ENCODE measurements at regions not wholly inside any gene's neighbourhood (a gene's known extent, or its start where the extent isn't known, plus 50 kb on each side); places are given as distances from the start of the nearest gene placed in this dataset.

DNA sequence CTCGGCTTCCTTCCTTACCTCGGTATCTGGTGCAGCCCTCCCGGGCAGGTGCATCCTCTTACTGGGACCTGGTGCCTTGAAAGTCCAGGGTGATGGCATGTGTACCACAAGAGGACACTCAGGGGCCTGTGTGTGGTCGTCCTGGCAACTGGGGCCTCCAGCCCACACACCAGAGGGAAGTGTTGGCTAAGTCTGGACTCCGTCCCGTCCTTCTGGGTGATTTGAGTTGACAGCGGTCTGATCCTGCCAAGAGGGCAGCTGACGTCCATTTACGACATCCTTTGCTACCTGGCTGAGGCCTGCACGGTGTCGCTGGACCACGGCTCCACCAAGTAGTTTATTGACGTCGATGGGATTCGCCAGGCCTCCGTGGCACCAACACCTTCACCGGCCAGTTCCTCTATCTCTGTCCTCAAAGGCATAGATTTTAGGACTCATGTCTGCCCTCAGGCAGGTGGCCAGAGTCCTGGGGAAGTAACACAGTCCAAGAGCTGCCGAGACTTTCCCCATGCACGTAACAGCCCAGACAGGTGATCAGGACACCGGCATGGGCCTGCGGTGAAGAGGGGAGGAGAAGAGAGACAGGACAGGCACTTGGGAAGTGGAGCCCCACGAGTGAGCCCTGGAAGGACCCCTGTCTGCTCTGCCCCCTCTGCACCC is 186.0 kb upstream of the HDAC4 start:
- DNase-seq (ENCODE audit: low read depth), result no peak

DNA sequence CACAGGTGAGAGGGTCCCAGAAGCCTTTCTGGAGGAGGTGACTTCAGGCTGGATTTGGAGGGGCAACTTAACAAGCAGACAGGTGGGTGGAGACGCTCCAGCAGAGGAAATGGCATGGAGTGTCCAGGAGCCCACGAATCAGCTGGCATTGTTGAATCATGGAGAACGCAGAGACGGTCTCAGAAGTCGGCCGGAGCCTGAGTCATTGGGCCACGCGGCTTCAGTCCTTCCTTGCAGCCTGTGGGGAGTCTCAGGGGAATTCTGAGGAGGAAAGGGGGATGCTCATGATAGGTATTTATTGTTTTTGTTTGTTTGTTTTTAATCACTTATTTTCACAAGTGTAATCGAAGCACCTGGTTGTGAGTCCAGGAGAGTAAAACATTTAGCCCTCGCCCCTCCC is 184.6 kb upstream of the HDAC4 start:
- DNase-seq (ENCODE audit: low read depth), result no peak

DNA sequence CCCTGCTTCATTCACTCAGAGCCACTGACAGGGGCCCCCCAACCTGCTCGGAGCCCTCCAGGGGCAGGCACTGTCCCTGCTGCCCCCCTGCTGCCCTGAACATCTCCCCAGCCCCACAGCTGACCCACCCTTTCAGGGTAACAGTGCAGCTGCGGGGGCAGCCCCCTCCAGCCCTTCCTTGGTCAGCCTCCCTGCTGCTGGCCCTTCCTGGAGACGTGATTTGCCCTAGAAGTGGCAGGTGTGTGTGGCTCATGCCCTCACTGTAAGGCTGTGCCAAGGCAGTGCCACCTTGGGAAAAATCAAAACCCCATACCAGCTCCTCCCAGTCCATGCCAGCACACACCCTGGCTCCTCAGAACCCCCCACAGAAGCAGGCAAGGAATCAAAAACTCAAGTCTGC is 184.2 kb upstream of the HDAC4 start:
- DNase-seq (ENCODE audit: low read depth), result no peak

DNA sequence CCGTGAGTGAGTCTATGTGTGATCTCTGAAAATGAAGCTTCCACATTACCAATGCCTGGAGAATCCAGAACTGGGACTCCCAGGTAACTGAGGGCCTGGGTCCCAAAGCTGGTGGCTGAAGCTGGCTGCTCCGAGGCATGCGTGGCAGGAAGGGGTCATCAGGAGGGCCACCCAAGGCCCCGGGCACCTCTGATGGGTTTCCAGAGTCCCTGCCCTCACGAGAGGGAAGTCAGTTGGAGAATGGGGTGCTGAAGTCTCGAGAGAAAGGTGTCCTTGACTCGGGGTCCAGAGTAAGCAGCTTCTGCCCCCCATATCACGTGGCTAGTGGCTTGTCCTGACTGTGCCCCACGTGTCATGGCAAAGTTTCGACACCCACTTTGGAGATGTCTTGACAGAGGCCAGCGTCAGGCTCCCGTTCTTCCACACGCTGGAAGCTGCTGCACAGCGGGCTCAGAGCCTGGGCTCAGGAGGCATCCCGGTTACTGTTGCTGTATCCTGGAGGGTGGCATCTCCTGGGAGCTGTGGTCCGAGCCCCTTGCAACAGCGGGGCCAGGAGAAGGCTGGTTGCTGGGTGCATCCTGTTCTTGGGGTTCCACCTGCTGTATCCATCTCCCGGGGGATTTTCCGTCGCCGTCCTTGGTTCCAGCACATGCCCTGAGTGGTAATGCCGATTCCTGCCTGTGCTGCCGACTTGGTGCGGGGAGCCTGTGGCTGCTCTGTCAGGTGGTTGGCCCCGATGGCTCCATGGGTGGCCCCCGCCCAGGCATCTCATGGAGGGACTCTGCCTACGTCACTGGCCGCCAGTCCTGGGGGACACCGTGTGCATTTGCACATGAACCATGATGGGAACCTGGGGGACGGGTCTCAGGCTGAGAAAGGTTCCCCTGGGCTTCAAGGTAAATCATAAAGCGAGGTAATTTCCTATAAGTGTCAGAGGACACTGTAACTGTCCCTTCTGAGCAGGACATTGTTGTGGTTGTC is 183.3 kb upstream of the HDAC4 start:
- DNase-seq (ENCODE audit: low read depth), result no peak

DNA sequence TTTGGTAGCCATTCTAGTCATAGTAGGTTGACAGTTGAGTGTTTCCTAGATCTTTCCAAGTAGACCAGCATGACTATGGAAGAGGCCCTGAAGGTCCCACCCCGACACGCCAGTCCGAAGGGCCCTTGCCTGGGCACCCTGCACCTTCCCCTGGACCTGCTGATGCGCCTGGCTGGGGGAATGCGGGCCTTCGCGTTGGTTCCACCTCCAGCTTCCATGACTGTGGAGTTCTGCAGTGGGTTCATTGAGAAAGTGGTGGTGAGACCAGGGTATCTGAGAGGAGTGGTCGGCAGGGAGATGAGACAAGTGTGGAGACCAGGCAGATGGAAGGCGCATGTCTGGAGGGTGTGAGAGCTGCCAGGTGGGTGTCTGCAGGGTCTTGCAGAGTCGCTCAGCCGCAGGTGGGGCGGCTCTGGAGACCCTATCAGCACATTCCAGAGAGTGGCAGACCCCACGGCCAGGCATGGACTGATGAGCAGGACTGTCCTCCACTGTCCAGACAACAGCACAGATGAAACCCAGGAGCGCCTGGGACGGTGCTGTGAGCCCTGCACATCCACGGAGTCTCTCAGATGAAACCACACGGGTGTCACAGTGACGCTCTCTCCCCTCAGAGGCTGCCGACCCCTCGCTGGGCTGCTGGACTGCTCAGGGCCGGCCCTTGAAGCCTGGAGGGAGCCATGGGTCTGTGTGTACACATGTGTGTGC is 182.5 kb upstream of the HDAC4 start:
- no peak for DNase-seq (ENCODE audit: low read depth)

DNA sequence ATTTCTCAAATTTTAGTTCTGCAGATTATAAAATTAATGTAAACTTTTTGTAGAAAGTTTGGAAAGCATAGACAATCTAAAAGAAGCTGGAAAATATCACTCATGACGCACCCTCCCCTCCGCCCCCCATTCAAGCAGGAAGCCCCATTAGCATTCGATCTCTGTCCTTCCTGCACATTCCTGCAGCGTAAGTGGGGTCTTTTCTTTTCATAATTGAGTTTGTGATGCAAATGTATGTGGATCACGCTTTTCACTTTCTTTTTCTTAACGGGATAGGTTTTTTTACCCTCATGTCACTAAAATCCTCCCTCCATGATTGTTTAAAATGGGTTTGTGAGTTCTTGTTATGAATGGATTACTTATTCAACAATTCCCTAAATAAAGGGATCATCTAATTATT is 181.7 kb upstream of the HDAC4 start:
- DNase-seq (ENCODE audit: low read depth), result no peak

DNA sequence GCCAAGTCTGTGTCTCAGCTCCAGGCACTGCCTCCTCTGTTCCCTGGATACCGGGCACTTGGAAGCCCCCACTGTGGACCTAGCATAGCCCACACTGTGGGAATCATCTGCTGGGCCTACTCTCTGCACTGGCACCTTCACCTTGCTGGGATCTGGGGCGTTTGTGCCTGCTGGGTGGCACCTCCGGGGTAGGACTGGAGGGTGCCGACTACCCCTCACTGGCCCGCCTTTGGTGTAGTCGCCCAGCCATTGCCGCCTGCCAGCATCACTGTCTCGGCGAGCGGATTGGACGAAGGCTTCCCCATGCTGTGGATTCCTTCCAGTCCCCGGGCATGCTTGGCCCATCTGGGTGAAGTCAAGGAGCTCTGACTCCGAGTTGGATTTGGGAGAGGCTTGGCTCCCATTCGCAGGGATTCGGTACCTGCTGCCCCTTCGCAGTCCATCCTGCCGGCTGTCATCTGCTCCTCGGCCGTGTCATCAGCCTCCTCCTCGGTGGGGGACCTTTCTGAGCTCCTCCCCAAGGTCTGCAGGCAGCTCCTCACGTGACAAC is 180.6 kb upstream of the HDAC4 start:
- DNase-seq (ENCODE audit: low read depth), result no peak

DNA sequence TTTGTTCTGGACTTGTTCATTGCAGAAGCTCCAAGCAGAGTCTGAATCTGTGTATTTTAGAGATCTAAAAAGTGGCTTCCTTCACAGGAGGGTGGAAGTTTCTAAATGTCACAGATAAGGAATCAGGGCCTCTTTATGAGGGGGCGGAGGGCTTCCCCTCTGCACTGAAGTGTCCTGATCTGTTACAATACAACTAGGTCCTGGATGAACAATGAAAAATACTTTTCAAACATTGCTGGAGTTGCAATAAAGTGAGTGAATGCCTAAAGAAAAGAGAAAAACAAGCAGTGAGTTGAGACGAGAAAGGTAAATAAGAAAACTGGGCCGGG is 179.3 kb upstream of the HDAC4 start:
- DNase-seq (ENCODE audit: low read depth), result no peak

DNA sequence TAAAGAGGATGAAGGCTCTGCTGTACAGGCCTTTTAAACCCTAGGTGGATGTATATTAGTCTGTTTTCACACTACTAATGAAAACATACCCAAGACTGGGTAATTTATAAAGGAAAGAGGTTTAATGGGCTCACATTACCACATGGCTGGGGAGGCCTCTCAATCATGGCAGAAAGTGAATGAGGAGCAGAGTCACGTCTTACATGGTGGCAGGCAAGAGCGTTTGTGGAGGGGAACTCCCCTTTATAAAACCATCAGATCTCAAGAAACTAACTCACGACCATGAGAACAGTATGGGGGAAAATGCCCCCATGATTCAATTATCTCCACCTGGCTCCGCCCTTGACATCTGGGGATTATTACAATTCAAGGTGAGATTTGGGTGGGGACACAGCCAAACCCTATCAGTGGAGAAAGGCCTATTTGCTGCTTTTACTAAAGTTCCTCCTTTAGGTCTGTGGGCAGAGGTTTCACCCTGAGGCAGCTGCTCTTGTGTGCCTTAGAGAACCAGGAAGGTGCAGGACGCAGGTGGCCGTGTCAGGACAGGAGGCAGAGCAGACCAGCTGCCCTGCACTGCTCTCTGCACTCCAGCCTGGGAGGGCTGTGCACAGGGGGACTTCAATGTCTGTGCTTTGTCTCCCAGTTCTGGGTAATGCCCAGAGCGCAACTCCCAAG is 178.8 kb upstream of the HDAC4 start:
- DNase-seq (ENCODE audit: low read depth), result no peak

DNA sequence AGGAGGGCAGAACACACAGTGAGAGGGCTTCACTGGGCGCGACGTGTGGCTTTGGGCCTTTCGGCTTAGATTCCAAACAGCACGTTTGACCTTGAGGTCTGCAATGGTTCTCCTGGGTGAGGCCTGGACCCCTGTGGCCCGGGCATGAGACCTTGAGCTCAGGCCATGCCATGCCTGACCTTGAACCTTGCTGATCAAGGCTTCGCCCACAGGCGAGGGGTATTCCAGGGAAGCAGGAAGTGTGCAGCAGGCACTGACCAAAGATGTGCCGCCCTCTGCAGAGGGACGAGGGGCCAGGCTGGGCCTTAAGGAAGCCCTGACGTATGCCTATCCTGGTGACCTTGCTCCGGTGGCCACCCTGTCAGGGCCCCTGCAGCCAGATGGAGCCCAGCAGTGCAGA is 178.3 kb upstream of the HDAC4 start:
- no peak for DNase-seq (ENCODE audit: low read depth)

DNA sequence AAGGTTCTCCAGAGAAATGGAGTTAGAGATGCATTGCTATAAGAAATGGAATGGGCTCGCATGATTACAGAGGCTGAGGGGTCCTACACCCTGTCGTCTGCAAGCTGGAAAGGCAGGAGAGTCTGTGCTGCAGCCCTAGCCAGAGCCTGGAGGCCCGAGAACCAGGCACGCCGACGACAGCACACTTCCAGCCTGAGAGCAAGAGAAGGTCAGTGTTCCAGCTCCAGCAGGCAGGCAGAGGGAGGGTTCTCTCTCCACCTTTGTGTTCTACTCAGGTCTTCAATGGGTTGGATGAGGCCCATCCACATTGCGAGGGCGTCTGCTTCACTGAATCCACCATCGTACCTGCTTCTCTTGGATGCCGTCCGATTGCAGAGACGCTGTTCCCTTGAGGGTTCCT is 177.6 kb upstream of the HDAC4 start:
- DNase-seq (ENCODE audit: low read depth), result no peak

DNA sequence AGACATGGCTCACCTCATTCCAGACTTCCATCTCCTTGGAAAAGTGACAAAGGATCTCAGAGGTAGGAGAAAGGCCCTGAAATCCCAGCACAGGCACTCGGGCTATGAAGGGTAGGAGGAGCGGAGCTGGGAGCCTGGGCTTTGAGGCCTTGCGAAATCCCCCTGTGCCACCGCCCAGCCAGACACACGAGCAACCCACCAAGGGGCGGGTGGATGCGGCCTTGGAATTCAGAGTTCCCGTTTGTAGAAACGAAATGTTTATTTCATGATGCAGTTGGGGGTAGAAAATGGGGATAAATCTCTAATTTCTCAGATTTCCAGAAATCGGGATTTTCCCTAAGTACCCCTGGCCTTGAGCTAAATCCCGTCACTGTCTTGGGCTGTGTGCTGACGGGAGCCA is 177.1 kb upstream of the HDAC4 start:
- DNase-seq (ENCODE audit: low read depth), result no peak

DNA sequence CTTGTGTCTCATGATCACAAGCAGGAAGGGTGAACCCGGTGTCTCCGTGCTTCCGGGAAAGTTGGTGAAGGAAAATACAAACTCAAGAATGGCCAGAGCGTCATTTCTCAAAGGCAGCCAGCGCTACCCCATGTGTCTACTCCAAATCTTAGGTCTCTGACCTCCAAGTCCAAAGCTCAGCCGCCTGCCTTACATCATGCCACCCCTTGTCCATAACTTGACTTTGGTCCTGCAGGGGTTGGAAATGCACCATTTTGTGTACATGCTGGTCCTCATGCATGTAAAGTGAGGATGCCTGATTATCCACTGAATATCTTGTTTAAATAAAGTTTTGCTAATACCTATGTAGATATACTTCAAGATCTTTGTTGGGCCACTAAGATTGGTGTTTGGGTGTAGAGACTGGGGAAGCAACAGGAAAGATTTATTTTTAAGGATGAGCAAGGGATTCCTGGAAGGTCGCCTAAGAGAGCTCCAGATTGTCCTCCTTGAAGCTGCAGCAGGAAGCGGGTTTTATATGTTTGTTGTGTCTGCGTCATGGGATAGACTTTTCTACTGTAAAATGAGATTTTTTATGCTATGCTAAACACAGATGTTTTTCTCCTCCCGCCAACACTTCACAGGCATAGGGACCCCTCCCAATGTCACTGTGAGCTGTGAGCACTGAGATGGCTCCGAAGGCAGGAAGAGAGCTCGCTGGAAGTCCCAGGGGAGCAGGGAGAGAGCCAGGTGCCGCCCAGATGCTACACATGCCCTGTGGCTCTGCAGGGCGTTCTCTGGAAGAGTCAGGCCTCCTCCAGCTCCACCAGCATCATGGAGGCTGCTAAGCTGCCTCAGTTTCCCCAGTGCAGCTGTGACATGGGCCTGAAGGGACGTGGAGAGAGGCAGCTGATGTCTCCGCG is 176.2 kb upstream of the HDAC4 start:
- DNase-seq (ENCODE audit: low read depth), result no peak

DNA sequence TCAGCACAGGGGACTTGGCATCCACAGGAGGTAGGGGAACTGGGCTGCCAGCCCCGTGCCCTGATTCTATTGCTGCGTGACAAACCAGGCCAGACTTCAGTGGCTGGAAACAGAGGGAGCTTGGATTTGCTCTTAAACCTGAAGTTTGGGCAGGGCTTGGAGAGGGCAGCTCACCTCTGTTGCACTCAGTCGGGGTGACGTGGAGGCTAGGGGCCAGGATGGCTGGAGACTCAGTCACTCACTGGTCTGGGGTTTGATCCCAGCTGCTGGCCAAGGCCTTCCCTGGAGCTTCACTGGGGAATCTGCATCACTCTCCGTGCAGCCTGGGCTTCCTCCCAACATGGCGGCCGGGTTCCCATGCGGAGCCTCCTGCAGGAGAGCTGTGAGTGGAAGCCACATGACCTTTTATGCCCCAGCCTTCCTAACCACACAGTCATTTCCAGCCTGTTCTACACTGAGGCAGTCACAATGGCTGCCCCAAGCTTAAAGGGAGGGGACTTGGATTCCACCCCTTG is 175.2 kb upstream of the HDAC4 start:
- DNase-seq (ENCODE audit: low read depth), result no peak

DNA sequence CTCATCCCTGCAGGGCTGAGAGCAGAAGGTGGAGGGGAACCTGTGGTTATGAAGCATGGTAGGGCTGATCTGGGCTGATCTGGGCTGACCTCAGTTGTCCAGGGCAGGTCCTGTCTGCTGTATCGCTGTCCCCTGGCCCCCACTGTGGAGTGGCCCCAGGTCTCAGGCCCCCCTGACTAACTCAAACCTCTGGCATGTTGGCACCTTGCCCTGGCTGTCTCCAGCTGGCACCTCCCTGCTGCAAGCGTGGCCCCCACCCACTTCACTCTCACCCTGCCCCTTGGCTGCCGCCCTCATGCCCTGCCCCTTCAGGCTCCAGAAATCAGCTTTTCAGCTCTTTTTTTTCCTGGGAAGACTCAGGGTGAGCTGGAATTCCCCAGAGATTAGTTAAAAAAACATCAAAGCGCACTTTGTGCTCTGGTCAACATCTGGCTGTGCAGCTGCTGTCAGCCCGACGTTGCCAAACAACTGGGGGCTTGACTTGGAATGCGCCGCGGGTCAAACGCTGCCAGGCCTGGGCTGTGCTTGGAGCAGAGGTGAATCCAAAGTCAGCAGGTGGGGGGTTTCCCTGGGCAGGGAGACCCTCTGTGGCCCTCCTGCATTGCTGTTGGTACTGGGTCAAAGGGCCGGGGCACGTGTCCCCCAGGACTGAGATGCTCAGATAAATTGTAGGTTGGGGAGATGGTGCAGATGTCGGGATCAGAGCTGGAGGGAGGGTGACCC is 173.8 kb upstream of the HDAC4 start:
- no peak for DNase-seq (ENCODE audit: low read depth)

DNA sequence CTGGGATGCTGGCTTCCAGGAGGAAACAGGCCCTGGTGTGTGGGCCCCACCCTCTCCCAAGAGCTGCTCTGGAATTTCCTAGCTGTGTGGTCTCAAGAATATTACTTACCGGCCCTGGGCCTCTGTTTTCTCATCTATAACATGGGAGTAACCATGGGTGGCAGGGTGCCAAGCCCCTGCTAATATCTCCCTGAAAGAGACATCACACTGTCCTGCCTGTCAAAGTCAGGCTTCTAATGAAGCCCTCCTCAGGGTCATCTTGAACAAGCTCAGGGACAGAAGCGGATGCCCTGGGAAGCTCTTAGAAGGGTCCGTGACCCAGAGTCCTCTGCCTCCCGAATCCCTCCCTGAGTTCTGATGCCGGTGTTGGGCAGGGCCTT is 173.2 kb upstream of the HDAC4 start:
- DNase-seq (ENCODE audit: low read depth), result no peak

DNA sequence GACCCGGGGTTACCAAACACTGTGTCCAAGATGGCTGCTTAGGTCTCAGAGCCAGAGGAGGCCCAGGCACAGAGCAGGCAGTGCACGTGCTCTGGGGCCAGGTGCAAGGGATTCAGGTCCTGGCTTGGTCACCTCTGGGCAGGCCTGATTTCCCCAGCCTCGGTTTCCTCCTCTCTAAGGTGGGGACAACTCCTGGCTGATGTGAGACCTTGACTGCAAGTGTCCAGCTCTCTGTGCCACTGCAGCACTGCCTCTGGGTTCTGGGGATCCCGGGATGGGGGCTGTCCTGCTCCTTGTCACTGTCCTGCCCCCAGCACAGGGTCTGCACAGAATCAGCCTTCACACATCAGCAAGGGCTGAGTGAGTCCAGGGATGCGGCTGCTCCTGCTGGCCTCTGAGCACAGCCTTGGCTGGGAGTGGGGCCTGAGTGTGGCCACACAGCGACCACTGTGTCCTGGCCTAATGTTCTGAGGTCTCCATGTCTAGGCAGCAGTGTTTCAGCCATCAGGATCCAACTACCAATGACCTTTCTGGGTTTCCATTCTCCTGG is 170.2 kb upstream of the HDAC4 start:
- DNase-seq (ENCODE audit: low read depth), result no peak

DNA sequence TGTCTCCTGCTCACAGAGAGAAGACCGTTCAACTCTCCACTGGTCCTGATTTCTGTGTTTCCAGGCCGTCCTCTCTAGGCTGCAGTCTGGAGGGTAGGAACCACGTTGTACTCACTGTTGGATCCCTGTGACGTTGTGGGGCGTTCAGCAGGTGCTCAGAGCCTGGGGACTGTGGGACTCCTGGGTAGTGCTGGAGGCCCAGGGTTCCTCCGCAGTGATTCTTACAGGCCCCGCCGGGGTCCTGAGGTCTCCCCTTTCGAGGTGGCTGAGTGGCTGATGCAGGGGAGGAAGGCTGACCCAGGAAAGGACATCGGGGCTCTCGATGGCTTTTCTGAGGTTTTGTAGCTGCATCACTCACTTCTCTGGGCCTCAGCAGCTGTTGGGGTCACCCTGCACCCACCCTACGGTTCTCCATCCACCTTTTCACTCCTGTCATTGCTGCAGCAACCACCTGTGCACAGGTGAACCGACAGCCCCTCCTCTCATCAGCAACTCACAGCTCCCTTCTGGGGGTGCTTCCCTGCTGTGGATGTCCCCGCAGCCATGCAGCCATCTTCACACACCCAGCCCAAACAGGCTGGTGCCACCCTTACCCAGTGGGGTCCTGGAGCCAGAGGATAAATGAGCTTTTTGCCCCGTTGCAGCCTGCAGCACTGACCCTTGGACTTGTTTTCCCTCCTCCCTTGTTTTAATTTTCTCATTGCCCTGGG is 169.6 kb upstream of the HDAC4 start:
- DNase-seq (ENCODE audit: low read depth), result no peak

DNA sequence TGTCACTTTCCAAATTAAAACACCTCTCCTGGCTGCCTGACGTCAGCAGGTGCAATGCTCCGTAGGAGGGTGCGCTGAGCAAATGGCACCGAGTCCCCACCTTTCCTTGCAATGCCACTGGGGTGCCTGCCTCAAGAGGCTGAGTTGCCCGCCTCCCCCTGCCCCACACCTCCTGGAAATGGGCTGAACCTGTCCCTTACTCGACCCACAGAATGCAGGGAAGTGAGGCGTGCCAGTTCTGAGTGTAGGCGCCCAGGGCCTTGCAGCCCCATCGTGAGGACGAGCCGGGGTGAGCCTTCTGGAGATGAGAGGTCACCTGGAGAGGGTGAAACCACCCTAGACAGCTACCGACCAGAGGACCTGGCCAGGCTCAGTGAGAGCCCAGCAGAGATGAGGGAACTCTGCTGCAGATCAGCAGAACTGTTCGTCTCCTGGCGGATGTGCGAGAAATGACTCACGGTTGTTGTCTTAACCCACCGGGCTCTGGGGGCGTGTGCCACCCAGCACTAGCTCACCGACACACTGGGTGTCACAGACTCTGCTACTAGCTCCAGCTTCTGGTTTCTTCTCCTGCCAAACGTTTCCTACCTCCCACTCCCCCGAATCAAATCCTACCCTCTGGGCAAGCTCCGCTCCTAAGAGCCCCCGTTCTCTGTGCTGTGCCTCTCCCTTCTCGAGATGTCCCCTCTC is 168.7 kb upstream of the HDAC4 start:
- no peak for DNase-seq (ENCODE audit: low read depth)
